ENCODE measurements at regions not wholly inside any gene's neighbourhood (a gene's known extent, or its start where the extent isn't known, plus 50 kb on each side); places are given as distances from the start of the nearest gene placed in this dataset.

- TF ChIP-seq POLR2A (IDR thresholded peaks at IDR 0.05) (no peak), CTCF (IDR thresholded peaks at IDR 0.05) (no peak)
Measured at GRCh38 chr2:45115181-45115580, 105.9 kb upstream of the SIX2 start.
